Fibroblast of lung (primary cell): ENCODE measurements at regions not wholly inside any gene's neighbourhood (a gene's known extent, or its start where the extent isn't known, plus 50 kb on each side); places are given as distances from the start of the nearest gene placed in this dataset.
"Not testable (repeated sequence)": the region's sequence is repeated elsewhere in the genome, so short reads cannot be mapped to it uniquely, and the experiment has no call there.

Source experiments
- DNase-seq, 2 donors: peaks; one replicate each; pipeline versions ENCODE4 v3.0.0 to v3.0.0-alpha.2; 2010; ENCODE audit warnings: low read depth in 2 of 2
- H2AFZ ChIP-seq: 2 replicates; pipeline ENCODE4 v1.5.1; 2012; ENCODE audit warnings: low read length, control low read depth, inconsistent platforms
- H3K27ac ChIP-seq: 2 replicates; pipeline ENCODE4 v1.5.1; 2011; ENCODE audit warnings: low read length, control low read depth; ENCODE audit not compliant: insufficient read depth
- H3K27me3 ChIP-seq: 2 replicates; pipeline ENCODE4 v1.5.1; 2011; ENCODE audit warnings: mild to moderate bottlenecking, low read length; ENCODE audit not compliant: control insufficient read depth, insufficient read depth
- H3K36me3 ChIP-seq: 2 replicates; pipeline ENCODE4 v1.5.1; 2011; ENCODE audit warnings: low read length; ENCODE audit not compliant: control insufficient read depth, insufficient read depth
- H3K4me1 ChIP-seq: 2 replicates; pipeline ENCODE4 v1.5.1; 2011; ENCODE audit warnings: low read length; ENCODE audit not compliant: control insufficient read depth, insufficient read depth; ENCODE audit errors: extremely low read depth
- H3K4me2 ChIP-seq: 2 replicates; pipeline ENCODE4 v1.5.1; 2011; ENCODE audit warnings: low read length, control low read depth; ENCODE audit not compliant: insufficient read depth; ENCODE audit errors: extremely low read depth
- H3K4me3 ChIP-seq, 4 experiments: fragments of 200-600 bp in 1 of 4; sonication (generic) in 1 of 4; replicated peaks in 1 of 4; 2 replicates each; pipeline ENCODE4 v1.5.1; 2011 to 2016; ENCODE audit warnings: low read length in 4 of 4, low read depth in 3 of 4, mild to moderate bottlenecking in 3 of 4, control low read depth in 2 of 4, inconsistent platforms in 1 of 4, mixed read lengths in 1 of 4; ENCODE audit not compliant: insufficient read depth in 1 of 4; ENCODE audit errors: control extremely low read depth in 1 of 4
- H3K79me2 ChIP-seq: 2 replicates; pipeline ENCODE4 v1.5.1; 2012; ENCODE audit warnings: mild to moderate bottlenecking, low read length, inconsistent platforms; ENCODE audit not compliant: control insufficient read depth, insufficient read depth
- H3K9ac ChIP-seq: 2 replicates; pipeline ENCODE4 v1.5.1; 2011; ENCODE audit warnings: mild to moderate bottlenecking, low read length, control low read depth; ENCODE audit not compliant: insufficient read depth
- H3K9me3 ChIP-seq: 2 replicates; pipeline ENCODE4 v1.5.1; 2012; ENCODE audit warnings: low read depth, low read length; ENCODE audit not compliant: control insufficient read depth, insufficient read depth
- H4K20me1 ChIP-seq: 2 replicates; pipeline ENCODE4 v1.5.1; 2011; ENCODE audit warnings: low read length; ENCODE audit not compliant: control insufficient read depth, insufficient read depth; ENCODE audit errors: extremely low read depth
- EZH2 ChIP-seq: IDR thresholded peaks from 2 replicates; pipeline ENCODE4 v1.5.1; 2012; ENCODE audit warnings: low read length, control low read depth, mild to moderate bottlenecking; ENCODE audit errors: missing control alignments
- TF ChIP-seq, protein P1 (sequence below), 2 donors: IDR thresholded peaks in 1 of 2; conservative IDR thresholded peaks in 1 of 2; 1 replicate in 1 of 2; 2 replicates in 1 of 2; pipeline ENCODE4 v1.5.1; 2011 to 2012; ENCODE audit warnings: low read length in 2 of 2, control low read depth in 1 of 2, inconsistent platforms in 1 of 2, low read depth in 1 of 2, mild to moderate bottlenecking in 1 of 2

DNA sequence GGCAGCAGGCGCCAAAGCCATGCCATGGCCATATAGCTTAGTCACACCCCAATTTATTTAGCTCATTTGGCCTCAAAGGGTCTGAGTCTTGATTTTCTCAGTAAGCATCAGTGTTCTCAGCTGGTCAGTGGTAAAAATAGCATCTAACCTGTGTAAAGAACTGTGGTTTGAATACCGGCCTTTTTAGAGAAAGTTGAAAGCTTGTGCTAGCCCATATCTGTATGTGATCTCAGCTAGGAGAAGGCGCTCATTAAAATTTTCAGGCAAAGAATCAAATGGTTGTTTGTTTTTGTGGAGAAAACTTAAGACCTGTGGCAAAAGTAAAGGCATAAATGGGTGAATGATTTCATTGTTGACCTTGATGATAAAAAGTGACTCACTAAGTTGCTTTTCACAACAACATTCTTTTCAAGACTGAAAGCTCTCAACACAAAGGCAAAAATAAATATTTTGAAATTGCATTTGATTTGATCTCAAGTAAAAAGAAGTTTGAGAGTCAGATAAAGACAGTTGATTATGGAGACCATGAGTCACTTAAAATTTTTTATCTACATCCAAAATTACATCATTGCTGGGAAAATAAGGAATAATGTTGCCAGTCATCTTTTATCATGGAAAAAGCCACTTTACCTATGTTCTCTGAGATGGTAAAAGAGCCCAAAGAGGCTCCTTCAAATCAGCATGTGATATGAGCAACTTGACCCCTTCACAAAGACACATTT is 128.5 kb upstream of the RGS6 start:
- H3K36me3 ChIP-seq: no peaks in the 10 kb centered on the region
- DNase-seq: peak in 1 of 2 donors; percentile 84
- peaks cover 2% of the 10 kb centered on the region for H3K4me1 ChIP-seq
- H3K4me3 ChIP-seq: no peak overlapping the region
- no peaks in the 10 kb centered on the region for H4K20me1 ChIP-seq
- TF ChIP-seq EZH2: no peak
- TF ChIP-seq, protein P1, sequence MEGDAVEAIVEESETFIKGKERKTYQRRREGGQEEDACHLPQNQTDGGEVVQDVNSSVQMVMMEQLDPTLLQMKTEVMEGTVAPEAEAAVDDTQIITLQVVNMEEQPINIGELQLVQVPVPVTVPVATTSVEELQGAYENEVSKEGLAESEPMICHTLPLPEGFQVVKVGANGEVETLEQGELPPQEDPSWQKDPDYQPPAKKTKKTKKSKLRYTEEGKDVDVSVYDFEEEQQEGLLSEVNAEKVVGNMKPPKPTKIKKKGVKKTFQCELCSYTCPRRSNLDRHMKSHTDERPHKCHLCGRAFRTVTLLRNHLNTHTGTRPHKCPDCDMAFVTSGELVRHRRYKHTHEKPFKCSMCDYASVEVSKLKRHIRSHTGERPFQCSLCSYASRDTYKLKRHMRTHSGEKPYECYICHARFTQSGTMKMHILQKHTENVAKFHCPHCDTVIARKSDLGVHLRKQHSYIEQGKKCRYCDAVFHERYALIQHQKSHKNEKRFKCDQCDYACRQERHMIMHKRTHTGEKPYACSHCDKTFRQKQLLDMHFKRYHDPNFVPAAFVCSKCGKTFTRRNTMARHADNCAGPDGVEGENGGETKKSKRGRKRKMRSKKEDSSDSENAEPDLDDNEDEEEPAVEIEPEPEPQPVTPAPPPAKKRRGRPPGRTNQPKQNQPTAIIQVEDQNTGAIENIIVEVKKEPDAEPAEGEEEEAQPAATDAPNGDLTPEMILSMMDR (conservative IDR thresholded peaks at IDR 0.05 in 1 of 2, IDR thresholded peaks at IDR 0.05 in 1 of 2; ENCODE audit: low read depth in 1 of 2, low read length in 2 of 2): no peak
- no peaks in the 10 kb centered on the region for H3K27me3 ChIP-seq
- H3K9me3 ChIP-seq: no peaks in the 10 kb centered on the region
- H3K9ac ChIP-seq: no peak overlapping the region
- H3K79me2 ChIP-seq: no peaks in the 10 kb centered on the region
- no peak overlapping the region for H2AFZ ChIP-seq
- H3K4me2 ChIP-seq: no peak overlapping the region
- H3K27ac ChIP-seq: no peak overlapping the region

GRCh38 chr14:71804992-71805391 is 127.2 kb upstream of the RGS6 start:
- H4K20me1 ChIP-seq: no peaks in the 10 kb centered on the region
- no peak overlapping the region for H3K4me3 ChIP-seq
- H3K4me1 ChIP-seq: no peaks in the 10 kb centered on the region
- H3K79me2 ChIP-seq: no peaks in the 10 kb centered on the region
- H3K36me3 ChIP-seq: no peaks in the 10 kb centered on the region
- H3K4me2 ChIP-seq: no peak overlapping the region
- TF ChIP-seq, protein P1 (conservative IDR thresholded peaks at IDR 0.05 in 1 of 2, IDR thresholded peaks at IDR 0.05 in 1 of 2; ENCODE audit: low read depth in 1 of 2, low read length in 2 of 2): no peak
- TF ChIP-seq EZH2: no peak
- no peaks in the 10 kb centered on the region for H3K9me3 ChIP-seq
- DNase-seq: no peak
- no peak overlapping the region for H3K27ac ChIP-seq
- H2AFZ ChIP-seq: no peak overlapping the region
- H3K27me3 ChIP-seq: no peaks in the 10 kb centered on the region
- no peak overlapping the region for H3K9ac ChIP-seq

- peak; percentile 24 to 34 for DNase-seq
- H3K27ac ChIP-seq, H3K9me3 ChIP-seq, H3K79me2 ChIP-seq, H3K27me3 ChIP-seq, H2AFZ ChIP-seq, H3K4me2 ChIP-seq, H3K4me3 ChIP-seq, H3K9ac ChIP-seq, H3K4me1 ChIP-seq, H3K36me3 ChIP-seq, H4K20me1 ChIP-seq: not testable (repeated sequence)
Observed at GRCh38 chr14:71807049-71807448, 125.2 kb upstream of the RGS6 start.

- not testable (repeated sequence) for H3K4me3 ChIP-seq, H3K9ac ChIP-seq, H3K27ac ChIP-seq, H2AFZ ChIP-seq, H3K9me3 ChIP-seq, H4K20me1 ChIP-seq, H3K4me1 ChIP-seq, H3K27me3 ChIP-seq, H3K79me2 ChIP-seq, H3K36me3 ChIP-seq, H3K4me2 ChIP-seq, DNase-seq
Observed at GRCh38 chr14:71810800-71811199, 121.4 kb upstream of the RGS6 start.
